Left kidney (tissue), 1 donor: ENCODE measurements at regions not wholly inside any gene's neighbourhood (a gene's known extent, or its start where the extent isn't known, plus 50 kb on each side); places are given as distances from the start of the nearest gene placed in this dataset.
"Not testable (repeated sequence)": the region's sequence is repeated elsewhere in the genome, so short reads cannot be mapped to it uniquely, and the experiment has no call there.

ENCODE experiments used
- DNase-seq: peaks from one replicate; pipeline ENCODE4 v3.0.0-alpha.2; 2013

DNA sequence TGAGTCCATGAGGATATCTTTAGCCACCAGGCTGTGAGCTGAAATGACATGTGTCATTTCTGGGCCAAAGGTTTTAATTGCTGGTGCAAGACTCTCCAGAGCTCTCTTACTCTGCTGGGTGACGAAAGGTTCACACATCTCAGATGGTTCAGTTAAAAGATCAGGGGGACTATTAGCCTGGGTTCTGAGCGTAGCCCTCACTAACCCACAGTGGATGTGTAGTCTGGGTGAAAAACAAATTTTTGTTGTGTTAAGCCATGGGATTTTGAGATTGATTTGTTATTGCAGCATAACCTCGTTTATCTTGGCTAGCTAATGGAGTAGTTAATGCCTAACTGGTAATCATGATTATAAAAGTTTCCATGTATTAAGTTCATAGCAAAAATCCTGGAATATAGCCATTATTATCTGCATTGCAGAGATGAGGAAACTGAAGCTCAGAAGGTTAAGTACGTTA, 251.5 kb downstream of the RMST start:
- no peak for DNase-seq

DNA sequence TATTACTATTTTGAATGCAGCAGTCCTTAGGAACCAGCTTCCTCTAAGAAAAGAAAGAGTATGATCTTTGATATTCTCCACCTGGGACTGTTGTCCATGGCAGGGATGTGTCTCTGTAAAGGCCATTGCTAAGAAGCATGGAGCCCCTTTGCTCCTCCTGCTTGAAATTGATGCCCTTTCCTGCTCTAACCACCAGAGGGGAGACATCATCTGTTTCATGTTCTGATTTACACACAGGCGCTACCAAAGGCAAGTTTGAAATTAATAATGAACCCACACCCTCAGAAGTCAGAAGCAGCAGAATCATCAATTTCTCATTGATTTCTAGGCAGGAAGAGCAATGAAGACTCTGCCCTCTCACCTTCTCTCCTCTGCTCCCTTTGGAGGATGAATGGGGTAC, 253.8 kb downstream of the RMST start:
- no peak for DNase-seq

DNA sequence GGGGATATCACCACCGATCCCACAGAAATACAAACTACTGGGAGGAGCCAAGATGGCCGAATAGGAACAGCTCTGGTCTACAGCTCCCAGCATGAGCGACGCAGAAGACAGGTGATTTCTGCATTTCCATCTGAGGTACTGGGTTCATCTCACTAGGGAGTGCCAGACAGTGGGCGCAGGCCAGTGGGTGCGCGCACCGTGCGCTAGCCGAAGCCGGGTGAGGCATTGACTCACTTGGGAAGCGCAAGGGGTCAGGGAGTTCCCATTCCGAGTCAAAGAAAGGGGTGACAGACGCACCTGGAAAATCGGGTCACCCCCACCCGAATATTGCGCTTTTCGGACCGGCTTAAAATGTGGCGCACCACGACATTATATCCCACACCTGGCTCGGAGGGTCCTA, 261.2 kb downstream of the RMST start:
- not testable (repeated sequence) for DNase-seq

DNA sequence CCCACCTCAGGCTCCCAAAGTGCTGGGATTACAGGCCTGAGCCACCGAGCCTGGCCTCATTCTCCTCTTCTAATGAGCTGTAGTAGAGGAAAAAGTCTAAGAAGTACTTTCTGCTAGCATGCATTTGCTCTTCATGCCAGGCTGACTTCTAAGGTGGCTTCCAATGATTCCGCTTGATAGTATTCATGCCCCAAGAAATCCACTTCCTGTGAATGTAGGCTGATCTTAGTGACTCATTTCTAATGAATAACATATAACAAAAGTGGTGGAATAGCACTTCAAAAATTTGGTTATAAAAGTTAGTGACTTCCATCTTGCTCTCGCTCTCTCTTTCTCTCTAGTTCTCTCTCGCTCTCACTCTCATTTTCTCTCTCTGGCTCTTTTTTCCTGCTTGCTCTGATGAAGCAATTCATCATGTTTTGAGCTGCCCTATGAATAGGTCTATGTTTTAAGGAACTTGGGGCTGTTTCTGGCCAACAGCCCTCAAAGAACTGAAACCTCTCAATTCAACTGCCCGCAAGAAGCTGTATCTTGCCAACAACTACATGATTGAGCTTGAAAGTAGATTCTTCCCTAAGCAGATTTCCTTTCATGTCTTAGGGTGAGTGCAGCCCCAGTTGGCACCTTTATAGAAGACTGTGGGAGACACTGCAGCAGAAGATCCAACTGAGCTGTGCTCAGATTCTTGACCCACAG, 282.9 kb downstream of the RMST start:
- DNase-seq: no peak

GRCh38 chr12:97748298-97748697, 285.7 kb downstream of the RMST start:
- DNase-seq: no peak

DNA sequence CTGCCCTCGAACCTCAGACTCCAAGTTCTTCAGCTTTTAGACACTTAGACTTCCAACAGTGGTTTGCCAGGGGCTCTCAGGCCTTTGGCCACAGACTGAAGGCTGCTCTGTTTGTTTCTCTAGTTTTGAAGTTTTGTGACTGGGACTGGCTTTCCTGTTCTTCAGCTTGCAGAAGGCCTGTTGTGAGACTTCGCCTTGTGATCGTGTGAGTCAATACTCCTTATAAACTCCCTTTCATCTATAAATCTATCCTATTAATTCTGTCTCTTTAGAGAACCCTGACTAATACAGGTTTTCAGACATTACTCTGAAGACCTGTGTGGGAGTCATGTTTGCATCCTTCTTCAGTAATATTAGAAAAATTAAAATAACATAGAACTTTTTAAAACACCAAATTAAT, 289.1 kb downstream of the RMST start:
- no peak for DNase-seq

DNA sequence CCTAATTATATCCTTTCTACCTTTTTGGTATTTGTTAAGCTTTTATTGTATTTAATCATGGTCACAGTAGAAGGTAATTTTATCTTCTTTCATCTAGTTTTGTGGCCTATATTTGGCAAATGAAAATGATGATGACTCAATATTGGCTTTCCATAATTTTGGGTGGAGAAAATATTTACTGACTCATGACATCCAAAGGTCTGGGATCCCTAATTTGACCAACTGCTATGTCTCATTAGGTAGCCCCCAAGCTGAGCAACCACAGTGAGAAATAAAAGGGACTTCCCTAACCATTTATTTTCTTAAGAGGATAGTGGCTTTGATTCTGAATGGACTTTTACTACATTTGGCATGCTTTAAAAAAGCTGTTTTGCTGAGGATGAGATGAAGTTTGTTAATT, 289.5 kb downstream of the RMST start:
- no peak for DNase-seq

DNA sequence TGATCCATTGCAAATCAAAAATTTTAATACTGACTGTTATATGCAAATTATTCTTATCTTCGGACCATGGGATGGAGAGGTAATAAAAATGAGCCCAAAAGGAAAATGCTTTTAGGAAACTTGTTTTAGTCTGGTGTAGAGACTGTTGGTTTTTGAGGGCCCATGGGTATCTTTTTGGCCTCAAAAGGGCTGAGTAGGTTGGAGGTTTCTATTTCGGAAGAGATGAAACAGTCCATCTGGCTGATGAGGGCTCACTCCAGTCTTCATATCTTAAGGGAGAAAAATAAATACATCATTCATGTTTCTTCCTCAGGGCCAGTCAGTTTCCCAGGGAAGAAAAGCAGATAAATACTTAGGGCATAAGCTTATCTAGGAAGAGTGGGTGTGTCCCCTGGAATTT, 290.7 kb downstream of the RMST start:
- no peak for DNase-seq

DNA sequence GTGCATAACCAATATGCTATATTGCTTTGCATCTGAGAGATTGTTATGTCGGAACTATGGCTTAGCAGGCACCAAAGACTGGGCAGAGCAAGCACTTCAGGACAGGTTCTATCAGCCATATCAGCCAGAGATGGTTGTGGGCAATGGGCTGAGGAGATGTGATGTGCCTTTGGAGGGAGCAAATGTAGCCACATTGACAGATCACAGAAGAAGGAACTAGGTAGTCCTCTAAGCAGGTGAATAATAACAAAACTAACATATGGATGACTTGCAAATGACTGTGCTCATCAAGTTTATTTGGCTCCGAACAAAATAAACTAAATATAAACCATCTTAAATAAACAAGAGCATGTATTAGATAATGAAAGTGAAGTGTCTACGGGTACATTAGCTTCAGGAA, 291.7 kb downstream of the RMST start:
- no peak for DNase-seq

DNA sequence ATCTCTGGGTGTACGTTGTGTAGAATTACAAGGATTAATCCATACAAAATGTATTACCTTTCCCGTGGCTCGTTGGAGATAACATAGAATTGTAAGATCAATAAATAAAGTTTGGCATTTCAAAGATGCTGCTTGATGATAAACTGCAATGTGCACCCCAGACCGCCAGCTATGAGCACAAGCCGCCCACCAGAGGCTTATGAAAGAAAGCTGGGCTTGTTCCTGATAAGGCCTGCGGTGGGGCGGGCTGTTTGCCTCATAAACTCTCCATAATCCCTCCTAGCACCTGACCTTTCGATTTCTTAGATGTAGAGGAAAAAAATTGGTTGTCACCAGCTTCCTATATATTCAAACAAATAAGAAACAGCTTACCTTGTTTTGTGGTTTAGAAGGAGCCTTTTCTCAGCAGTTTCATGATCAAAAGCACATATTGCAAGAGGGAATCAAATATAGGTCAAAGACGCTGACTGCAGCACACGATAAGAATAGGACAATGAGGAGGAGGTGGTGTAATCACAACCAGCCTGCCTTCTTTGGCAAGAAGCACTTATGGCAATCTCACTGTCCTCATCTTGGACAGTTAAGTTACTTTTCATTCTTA, 293.6 kb downstream of the RMST start:
- no peak for DNase-seq

DNA sequence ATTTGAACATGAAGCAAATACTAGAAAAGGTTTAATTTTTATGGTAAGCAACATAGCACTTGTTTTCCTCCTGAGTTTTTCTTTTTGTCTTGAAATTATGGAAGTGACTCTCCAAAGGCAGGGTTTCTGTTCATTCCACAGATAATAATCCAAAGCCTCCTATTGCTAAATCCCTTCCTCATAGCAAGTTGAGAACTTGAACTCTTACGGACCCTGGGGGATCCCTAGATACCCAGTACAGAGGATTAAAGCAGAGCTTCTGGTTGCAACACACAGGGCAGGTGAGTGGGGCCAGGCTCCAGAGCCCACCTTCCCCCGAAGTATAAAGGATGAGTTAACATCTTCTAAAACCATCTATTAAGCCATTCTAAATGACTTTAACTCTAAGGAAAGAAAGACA, 294.1 kb downstream of the RMST start:
- DNase-seq: no peak

GRCh38 chr12:97757481-97758193, 295.0 kb downstream of the RMST start:
- no peak for DNase-seq

DNA sequence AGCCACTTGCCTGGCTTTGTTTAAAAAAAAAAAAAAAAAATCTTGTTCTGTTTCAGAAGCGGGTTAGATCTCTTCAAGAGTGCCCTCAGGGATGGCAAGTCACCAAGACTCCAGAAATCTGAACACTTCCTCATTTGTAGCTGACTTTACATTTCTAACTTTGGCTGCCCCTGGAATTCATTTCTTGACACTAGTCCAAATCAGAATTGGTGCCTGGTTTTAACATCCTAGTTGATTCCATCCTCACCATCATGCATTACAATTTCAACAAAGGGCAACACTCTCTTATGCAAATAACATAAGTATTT, 295.5 kb downstream of the RMST start:
- no peak for DNase-seq

DNA sequence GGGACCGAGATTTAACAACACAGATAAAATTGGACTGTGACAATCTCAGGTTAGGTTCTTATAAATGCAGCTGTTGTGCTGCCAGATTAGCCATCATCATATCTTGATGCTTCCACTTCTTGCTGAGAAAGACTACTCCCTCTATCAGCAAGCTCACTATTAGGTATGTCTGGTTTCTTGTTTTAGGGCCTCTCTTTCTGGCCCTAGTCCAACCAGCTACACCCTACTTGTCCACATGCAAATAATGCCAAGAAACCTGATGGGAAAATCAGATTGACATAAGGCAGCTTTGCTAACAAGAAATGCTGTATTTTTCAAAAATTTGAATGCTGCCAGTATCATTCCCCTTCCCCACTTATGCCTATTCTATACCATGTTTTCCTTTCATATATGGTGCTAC, 296.0 kb downstream of the RMST start:
- DNase-seq: no peak

DNA sequence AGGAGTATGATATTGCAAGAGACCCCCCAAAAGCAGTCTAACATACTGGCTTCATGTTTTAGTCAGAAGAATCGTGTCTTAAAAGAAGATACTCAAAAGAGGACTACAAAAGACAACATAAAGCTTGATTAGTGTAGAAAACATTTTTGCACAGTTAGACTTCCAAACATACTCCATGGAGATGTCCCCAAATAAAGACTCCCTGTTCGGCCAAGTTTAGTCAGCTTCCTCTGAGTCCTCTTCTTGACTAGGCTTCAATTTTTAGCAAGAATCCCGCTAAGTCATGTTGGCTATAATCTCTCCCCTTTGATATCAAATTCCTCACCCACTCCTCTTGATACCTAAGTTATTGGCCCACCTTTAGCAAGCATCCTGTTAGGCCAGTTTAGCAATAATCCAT, 298.0 kb downstream of the RMST start:
- no peak for DNase-seq

DNA sequence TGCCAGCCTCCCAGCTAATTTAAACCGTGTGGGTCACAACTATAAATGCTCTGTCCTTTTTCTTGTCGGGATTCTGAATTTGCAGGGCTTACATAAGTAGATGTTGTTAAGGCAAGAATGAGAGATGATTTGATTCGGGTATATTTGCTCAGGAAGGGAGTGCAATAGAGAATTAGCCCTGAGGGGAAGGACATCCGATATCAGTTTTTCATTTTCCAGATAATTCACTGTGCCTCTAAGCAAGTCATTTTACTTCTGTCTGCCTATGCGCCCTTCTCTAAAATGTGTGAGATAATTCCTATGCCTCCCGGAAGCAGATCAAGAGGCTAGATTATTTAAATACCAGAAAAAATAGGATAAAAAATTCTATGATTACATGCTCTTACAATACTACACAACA, 300.5 kb downstream of the RMST start:
- DNase-seq: no peak

DNA sequence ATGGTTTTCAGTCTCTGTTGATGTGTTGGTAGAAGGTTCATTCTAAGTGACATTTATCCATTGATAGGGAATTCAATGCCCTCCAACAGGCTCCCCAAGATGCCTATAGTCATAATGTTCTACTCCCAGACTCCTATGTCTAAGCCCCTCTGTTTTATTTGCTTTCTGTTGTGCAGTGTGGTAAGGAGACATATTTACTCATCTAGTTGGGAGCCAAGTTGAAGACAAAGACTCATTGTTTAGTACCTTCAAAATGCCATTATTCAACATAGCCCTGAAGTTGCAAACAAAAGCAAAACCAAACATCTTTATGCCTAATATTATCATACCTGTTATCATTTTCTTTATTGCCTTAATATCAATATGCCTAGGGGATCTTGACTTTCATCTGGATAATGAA, 302.1 kb downstream of the RMST start:
- no peak for DNase-seq

DNA sequence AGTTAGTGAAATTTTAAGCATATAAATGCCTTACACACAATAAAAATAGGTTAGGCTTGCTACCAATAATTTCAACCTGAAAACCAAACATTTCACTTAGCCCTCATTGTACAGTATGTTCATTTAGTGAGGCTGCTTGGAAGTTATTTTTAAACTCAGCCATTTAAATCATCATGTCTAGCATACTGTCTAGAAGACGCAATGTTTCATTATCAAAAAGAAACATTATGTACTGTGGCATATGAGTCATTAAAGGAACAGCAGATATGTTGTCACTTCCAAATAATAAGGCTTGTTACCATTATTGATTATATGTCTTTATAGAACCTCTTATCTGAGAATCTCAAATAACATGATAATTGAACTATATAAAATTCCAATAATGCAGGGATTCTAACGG, 304.7 kb downstream of the RMST start:
- no peak for DNase-seq

DNA sequence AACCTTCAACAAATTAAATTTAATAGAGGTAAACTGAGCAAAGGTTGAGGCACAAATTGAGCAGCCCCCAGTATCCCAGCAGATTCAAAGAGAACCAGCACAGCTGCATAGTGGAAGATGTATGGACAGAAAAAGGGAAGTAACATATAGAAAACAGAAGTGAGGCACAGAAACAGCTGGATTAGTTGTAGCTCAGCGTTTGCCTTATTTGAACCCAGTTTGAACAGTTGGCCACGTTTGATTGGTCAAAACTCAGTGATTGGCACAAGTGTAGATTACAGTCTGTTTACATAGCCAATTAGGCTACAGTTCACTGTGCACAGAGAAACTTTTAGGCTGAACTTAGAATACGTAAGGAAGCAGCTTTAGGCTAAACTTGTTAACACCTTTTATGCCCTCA, 315.5 kb downstream of the RMST start:
- DNase-seq: no peak

DNA sequence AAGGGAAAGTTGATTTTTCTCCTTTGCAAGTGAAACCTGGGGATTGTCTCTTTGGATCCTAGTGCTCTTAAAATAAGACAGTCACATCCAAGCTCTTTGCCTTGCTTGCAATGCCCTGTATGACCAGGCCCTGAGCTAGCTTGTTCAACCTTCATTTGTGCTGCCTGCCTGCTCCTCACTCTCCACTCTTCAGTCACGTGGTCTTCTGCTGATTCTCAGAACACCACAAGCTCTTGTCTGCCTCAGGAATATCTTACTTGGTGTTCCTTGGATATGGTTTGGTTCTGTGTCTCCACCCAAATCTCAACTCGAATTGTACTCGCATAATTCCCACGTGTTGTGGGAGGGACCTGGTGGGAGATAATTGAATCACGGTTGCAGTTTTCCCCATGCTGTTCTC, 318.7 kb downstream of the RMST start:
- DNase-seq: no peak

- no peak for DNase-seq
These were observed 322.3 kb downstream of the RMST start for GRCh38 chr12:97784904-97785303.

- DNase-seq: no peak
These were observed 327.7 kb downstream of the RMST start for GRCh38 chr12:97790281-97790680.

DNA sequence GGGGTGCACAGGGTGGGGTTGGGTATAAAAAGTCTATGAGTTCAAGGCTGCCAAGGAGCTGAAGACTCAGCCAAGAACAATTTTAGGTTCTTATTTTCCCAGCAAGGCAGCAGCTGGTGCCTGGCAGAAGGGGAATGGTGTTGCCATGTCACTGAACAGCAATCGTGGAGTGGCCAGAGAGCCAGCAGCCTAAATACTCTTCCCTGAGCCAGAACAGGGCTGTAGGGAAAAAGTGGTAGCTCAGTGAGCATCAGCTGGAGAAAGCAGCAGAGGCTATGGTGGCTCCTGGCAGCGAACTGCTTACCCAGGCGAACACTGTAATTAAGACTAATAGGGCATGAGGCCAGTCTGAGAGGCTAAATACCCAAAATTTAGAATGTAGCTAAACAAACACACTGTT, 334.9 kb downstream of the RMST start:
- no peak for DNase-seq

- no peak for DNase-seq
These were observed 338.0 kb downstream of the RMST start for GRCh38 chr12:97800561-97800960.
